SU-DHL-6 (cell line): ENCODE measurements at regions not wholly inside any gene's neighbourhood (a gene's known extent, or its start where the extent isn't known, plus 50 kb on each side); places are given as distances from the start of the nearest gene placed in this dataset.
A peak's percentile ranks its signal among the peaks of the same experiment; 100 is the strongest.

Experiments
- H2AFZ ChIP-seq: fragments of 200-600 bp; sonication (generic); 2 replicates; pipeline ENCODE4 v1.6.1; 2014; ENCODE audit warnings: low read depth, mild to moderate bottlenecking, moderate library complexity, mixed read lengths, antibody characterized with exemption, low read length; ENCODE audit not compliant: severe bottlenecking
- H3F3A ChIP-seq: fragments of 200-600 bp; shearing (Covaris generic); 2 replicates; pipeline ENCODE4 v1.6.0; 2016; ENCODE audit warnings: antibody characterized with exemption, mild to moderate bottlenecking; ENCODE audit not compliant: insufficient read depth
- H3K27ac ChIP-seq: fragments of 200-600 bp; sonication (generic); 2 replicates; pipeline ENCODE4 v1.5.1; 2016; ENCODE audit warnings: low read depth, mild to moderate bottlenecking, low read length, moderate library complexity, mixed read lengths
- H3K27me3 ChIP-seq: fragments of 200-600 bp; sonication (generic), shearing (Covaris generic); 2 replicates; pipeline ENCODE4 v1.6.0; 2014; ENCODE audit warnings: mild to moderate bottlenecking, low read length
- H3K36me3 ChIP-seq: fragments of 200-600 bp; sonication (generic); 2 replicates; pipeline ENCODE4 v1.6.1; 2014; ENCODE audit warnings: mild to moderate bottlenecking, low read length, mixed read lengths
- H3K4me2 ChIP-seq: fragments of 300-600, 200-600 bp; shearing (Covaris generic), sonication (generic); 2 replicates; pipeline ENCODE4 v1.6.0; 2014; ENCODE audit warnings: low read length, low read depth, mild to moderate bottlenecking; ENCODE audit not compliant: poor library complexity, severe bottlenecking
- H3K4me3 ChIP-seq: fragments of 200-600 bp; sonication (generic); 2 replicates; pipeline ENCODE4 v1.5.1; 2014; ENCODE audit warnings: antibody characterized with exemption, low read length, mild to moderate bottlenecking, mixed read lengths; ENCODE audit not compliant: insufficient read depth, poor library complexity, severe bottlenecking
- H3K79me2 ChIP-seq: fragments of 200-600 bp; sonication (generic); 2 replicates; pipeline ENCODE4 v1.6.1; 2014; ENCODE audit warnings: mild to moderate bottlenecking, low read length, moderate library complexity; ENCODE audit not compliant: insufficient read depth
- H3K9ac ChIP-seq: fragments of 200-600 bp; sonication (generic); 2 replicates; pipeline ENCODE4 v1.7.0; 2014; ENCODE audit warnings: mild to moderate bottlenecking, low read length
- H3K9me2 ChIP-seq: fragments of 200-600 bp; sonication (generic); replicated peaks from 2 replicates; pipeline ENCODE4 v1.6.1; 2014; ENCODE audit warnings: low read length; ENCODE audit not compliant: insufficient read depth
- H3K9me3 ChIP-seq: fragments of 200-600 bp; sonication (generic); 2 replicates; pipeline ENCODE4 v1.6.1; 2014; ENCODE audit warnings: low read length, mixed read lengths; ENCODE audit not compliant: insufficient read depth
- H4K20me1 ChIP-seq: fragments of 200-600 bp; sonication (generic); 2 replicates; pipeline ENCODE4 v1.6.1; 2014; ENCODE audit warnings: low read depth, mild to moderate bottlenecking, antibody characterized with exemption, low read length, moderate library complexity, mixed read lengths
- CTCF ChIP-seq: fragments of 200-600 bp; sonication (generic); IDR thresholded peaks from one replicate; pipeline ENCODE4 v1.5.1; 2017; ENCODE audit warnings: antibody characterized with exemption, mild to moderate bottlenecking, low read length, moderate library complexity; ENCODE audit not compliant: insufficient read depth, poor library complexity, severe bottlenecking
- EZH2phosphoT487 ChIP-seq: fragments of 200-600 bp; sonication (generic), shearing (Covaris generic); conservative IDR thresholded peaks from 2 replicates; pipeline ENCODE4 v1.6.1; 2018; ENCODE audit warnings: mild to moderate bottlenecking, antibody characterized with exemption, low read length, moderate library complexity, mixed read lengths

DNA sequence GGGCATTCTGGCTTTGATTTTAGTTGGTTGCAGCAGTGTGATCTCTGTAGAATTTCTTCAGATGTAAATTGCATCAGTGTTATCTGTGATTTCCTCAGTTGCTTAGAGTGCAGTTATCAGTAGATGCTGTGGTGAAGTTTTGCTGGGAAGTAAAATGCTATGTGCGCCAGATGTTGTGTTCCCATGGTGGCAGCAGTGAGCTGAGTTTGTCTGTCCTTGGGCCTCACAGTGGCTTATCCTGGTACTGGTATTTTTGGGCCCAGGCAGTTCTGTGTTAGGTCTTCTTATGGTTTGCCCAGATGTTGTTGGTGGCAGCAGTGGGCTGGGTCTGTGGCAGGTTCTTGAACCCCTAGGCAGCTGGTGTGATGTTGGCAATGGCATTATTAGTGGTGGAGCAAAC lies 1242.1 kb downstream of the PLA2G4A start:
- H3K27me3 ChIP-seq, result no peaks in the 10 kb centered on the region
- H3K9me3 ChIP-seq, result no peaks in the 10 kb centered on the region
- no peak overlapping the region for H2AFZ ChIP-seq
- H3F3A ChIP-seq, result no peaks in the 10 kb centered on the region
- H3K36me3 ChIP-seq, result no peaks in the 10 kb centered on the region; the same call in 1 of the 2 replicates
- no peak overlapping the region for H3K4me2 ChIP-seq
- H3K9ac ChIP-seq, result no peak overlapping the region
- H3K27ac ChIP-seq, result no peak overlapping the region
- no peaks in the 10 kb centered on the region for H3K79me2 ChIP-seq
- H3K4me3 ChIP-seq, result no peak overlapping the region
- H3K9me2 ChIP-seq, result no peaks in the 10 kb centered on the region
- TF ChIP-seq EZH2phosphoT487, result no peak
- no peak for TF ChIP-seq CTCF
- H4K20me1 ChIP-seq, result no peaks in the 10 kb centered on the region

DNA sequence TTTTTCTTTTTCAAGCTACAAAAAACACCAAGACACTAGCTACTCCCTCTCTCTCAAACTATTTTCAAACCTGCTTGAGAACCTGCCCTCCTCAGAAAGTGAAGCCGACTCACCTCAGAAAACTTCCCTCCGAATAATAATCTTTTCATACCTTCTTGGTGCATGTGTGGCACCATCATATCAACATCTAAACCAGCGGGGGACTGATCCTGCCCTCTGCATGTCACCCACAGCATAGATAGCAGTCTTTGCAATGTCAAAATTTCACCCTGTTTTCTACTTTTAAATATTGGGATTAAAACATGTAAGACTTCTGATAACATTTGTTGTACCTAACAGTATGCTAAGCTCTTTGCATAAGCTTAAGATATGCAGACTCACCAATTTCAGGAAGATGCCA lies 1260.3 kb downstream of the PLA2G4A start:
- H2AFZ ChIP-seq, result peak overlapping the region; percentile 67
- no peak overlapping the region for H3K27ac ChIP-seq
- no peaks in the 10 kb centered on the region for H3F3A ChIP-seq
- H3K9me3 ChIP-seq, result peaks cover 13% of the 10 kb centered on the region; the same call in 1 of the 2 replicates
- no peak overlapping the region for H3K4me2 ChIP-seq
- H4K20me1 ChIP-seq, result no peaks in the 10 kb centered on the region
- H3K4me3 ChIP-seq, result no peak overlapping the region
- H3K9ac ChIP-seq, result no peak overlapping the region
- no peaks in the 10 kb centered on the region for H3K36me3 ChIP-seq
- H3K9me2 ChIP-seq, result no peaks in the 10 kb centered on the region
- H3K27me3 ChIP-seq, result no peaks in the 10 kb centered on the region
- H3K79me2 ChIP-seq, result no peaks in the 10 kb centered on the region
- TF ChIP-seq EZH2phosphoT487, result no peak
- no peak for TF ChIP-seq CTCF

GRCh38 chr1:188089461-188089860 lies 1260.7 kb downstream of the PLA2G4A start:
- no peak overlapping the region for H3K4me2 ChIP-seq
- no peaks in the 10 kb centered on the region for H3K9me2 ChIP-seq
- H3K27me3 ChIP-seq, result no peaks in the 10 kb centered on the region
- peaks cover 13% of the 10 kb centered on the region; the same call in 1 of the 2 replicates for H3K9me3 ChIP-seq
- H3K4me3 ChIP-seq, result no peak overlapping the region
- H3F3A ChIP-seq, result no peaks in the 10 kb centered on the region
- H3K9ac ChIP-seq, result no peak overlapping the region
- TF ChIP-seq EZH2phosphoT487 (no peak), CTCF (no peak)
- no peaks in the 10 kb centered on the region for H3K79me2 ChIP-seq
- no peaks in the 10 kb centered on the region for H4K20me1 ChIP-seq
- H3K27ac ChIP-seq, result no peak overlapping the region
- H3K36me3 ChIP-seq, result no peaks in the 10 kb centered on the region
- H2AFZ ChIP-seq, result peak overlapping the region; percentile 67
